RWPE2 (cell line): ENCODE measurements at regions not wholly inside any gene's neighbourhood (a gene's known extent, or its start where the extent isn't known, plus 50 kb on each side); places are given as distances from the start of the nearest gene placed in this dataset.

ENCODE experiments used
- ATAC-seq: fragments of 200-7000 bp; cut with Tn5 transposase; 3 replicates; pipeline ENCODE4 v1.9.1; 2021; ENCODE audit warnings: low read depth
- DNase-seq: peaks from one replicate; pipeline ENCODE4 v3.0.0-alpha.2; 2020; ENCODE audit warnings: low spot score
- H3K27ac ChIP-seq: fragments of 450-650 bp; 2 replicates; pipeline ENCODE4 v1.5.1; 2017; ENCODE audit warnings: mild to moderate bottlenecking; ENCODE audit not compliant: poor library complexity, severe bottlenecking
- H3K27me3 ChIP-seq: fragments of 250-450 bp; sonication (Bioruptor Pico); 2 replicates; pipeline ENCODE4 v1.5.1; 2021; ENCODE audit warnings: mild to moderate bottlenecking, moderate library complexity; ENCODE audit not compliant: insufficient read depth, poor library complexity, severe bottlenecking
- H3K36me3 ChIP-seq: fragments of 250-450 bp; sonication (Bioruptor Pico); 2 replicates; pipeline ENCODE4 v1.5.1; 2020; ENCODE audit warnings: low read depth, mild to moderate bottlenecking, moderate library complexity
- H3K4me1 ChIP-seq: fragments of 250-450 bp; sonication (Bioruptor Pico); 2 replicates; pipeline ENCODE4 v1.5.1; 2021; ENCODE audit warnings: mild to moderate bottlenecking, moderate library complexity; ENCODE audit not compliant: insufficient read depth, poor library complexity, severe bottlenecking
- H3K4me3 ChIP-seq: fragments of 250-450 bp; sonication (Bioruptor Pico); 2 replicates; pipeline ENCODE4 v1.5.1; 2021; ENCODE audit warnings: mild to moderate bottlenecking, moderate library complexity; ENCODE audit not compliant: severe bottlenecking
- H3K9me3 ChIP-seq: fragments of 250-450 bp; sonication (Bioruptor Pico); 2 replicates; pipeline ENCODE4 v1.5.1; 2021; ENCODE audit warnings: mild to moderate bottlenecking, moderate library complexity; ENCODE audit not compliant: severe bottlenecking
- TF ChIP-seq, protein P1 (sequence below): fragments of 450-650 bp; IDR thresholded peaks from one replicate; pipeline ENCODE4 v1.5.1; 2017; ENCODE audit warnings: mild to moderate bottlenecking, moderate library complexity; ENCODE audit not compliant: poor library complexity, severe bottlenecking

DNA sequence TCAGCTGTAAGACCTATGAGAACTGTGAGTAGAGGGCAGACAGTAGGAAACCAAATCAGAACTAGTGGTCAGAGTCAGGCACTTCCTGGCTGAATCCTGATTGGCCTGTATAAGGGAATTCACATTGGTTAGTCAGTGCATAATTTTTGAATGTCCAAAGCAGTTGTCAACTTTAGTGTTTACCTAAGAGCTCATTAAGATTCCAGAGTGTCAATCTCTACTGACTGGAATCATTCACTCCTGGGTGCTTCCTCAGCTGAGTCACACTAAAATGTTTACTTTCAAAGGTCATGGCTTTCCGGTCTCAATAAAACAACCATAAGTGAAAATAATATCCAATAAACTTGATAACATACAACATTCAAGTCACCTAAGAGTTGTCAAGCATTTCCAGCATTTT is 306.1 kb downstream of the C11orf87 start:
- H3K9me3 ChIP-seq = no peaks in the 10 kb centered on the region
- H3K27ac ChIP-seq = no peak overlapping the region
- H3K27me3 ChIP-seq = no peaks in the 10 kb centered on the region
- no peaks in the 10 kb centered on the region for H3K36me3 ChIP-seq
- ATAC-seq (peak; percentile 71), DNase-seq (no peak)
- no peak overlapping the region for H3K4me3 ChIP-seq
- TF ChIP-seq, protein P1, sequence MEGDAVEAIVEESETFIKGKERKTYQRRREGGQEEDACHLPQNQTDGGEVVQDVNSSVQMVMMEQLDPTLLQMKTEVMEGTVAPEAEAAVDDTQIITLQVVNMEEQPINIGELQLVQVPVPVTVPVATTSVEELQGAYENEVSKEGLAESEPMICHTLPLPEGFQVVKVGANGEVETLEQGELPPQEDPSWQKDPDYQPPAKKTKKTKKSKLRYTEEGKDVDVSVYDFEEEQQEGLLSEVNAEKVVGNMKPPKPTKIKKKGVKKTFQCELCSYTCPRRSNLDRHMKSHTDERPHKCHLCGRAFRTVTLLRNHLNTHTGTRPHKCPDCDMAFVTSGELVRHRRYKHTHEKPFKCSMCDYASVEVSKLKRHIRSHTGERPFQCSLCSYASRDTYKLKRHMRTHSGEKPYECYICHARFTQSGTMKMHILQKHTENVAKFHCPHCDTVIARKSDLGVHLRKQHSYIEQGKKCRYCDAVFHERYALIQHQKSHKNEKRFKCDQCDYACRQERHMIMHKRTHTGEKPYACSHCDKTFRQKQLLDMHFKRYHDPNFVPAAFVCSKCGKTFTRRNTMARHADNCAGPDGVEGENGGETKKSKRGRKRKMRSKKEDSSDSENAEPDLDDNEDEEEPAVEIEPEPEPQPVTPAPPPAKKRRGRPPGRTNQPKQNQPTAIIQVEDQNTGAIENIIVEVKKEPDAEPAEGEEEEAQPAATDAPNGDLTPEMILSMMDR = no peak
- H3K4me1 ChIP-seq = peaks cover 8% of the 10 kb centered on the region

DNA sequence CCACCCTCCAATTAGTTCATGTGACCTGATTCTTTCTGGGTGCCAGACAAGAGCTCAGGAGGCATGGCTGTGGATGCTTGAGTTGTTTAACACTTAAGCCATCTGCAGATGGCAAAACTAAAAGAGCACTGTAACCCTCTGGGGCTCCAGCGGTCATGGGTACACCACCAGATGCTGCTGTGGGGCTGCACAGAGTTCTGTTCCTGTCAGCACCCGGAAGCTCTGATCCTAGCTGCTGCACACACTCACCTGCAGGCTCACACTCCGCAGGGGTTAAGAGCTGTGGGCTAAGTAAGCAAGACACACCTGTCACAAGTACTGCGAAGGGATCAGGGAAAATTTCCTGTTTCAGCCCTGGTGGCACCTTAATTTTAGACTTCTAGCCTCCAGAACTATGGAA is 307.8 kb downstream of the C11orf87 start:
- Histone ChIP-seq H3K4me1 (peaks cover 8% of the 10 kb centered on the region), H3K27ac (no peak overlapping the region), H3K9me3 (no peaks in the 10 kb centered on the region), H3K27me3 (no peaks in the 10 kb centered on the region), H3K4me3 (no peak overlapping the region), H3K36me3 (no peaks in the 10 kb centered on the region)
- DNase-seq (no peak), ATAC-seq (no peak)
- TF ChIP-seq, protein P1 = no peak

DNA sequence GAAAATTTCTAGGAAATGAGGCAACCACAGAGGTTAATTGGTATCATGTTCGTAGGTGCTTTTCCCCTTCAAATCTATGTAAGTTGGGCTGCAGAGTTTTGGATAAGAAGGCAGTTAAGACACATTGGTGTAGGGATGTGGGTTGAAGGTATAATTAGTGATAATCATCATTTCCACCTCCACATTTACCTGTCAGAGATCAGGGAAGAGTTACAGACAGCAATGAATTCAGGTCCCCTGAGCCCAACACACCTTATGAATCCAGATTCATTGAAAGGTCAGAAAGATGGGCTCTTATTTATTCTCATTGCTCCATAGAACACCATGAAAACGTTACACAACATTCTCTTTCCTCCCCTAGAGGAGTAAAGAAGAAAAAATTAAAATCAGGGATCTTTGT is 308.7 kb downstream of the C11orf87 start:
- DNase-seq = no peak
- Histone ChIP-seq H3K4me3 (no peak overlapping the region), H3K4me1 (peaks cover 8% of the 10 kb centered on the region), H3K9me3 (no peaks in the 10 kb centered on the region), H3K27ac (no peak overlapping the region), H3K27me3 (no peaks in the 10 kb centered on the region), H3K36me3 (no peaks in the 10 kb centered on the region)
- TF ChIP-seq, protein P1 = no peak
- ATAC-seq = no peak

DNA sequence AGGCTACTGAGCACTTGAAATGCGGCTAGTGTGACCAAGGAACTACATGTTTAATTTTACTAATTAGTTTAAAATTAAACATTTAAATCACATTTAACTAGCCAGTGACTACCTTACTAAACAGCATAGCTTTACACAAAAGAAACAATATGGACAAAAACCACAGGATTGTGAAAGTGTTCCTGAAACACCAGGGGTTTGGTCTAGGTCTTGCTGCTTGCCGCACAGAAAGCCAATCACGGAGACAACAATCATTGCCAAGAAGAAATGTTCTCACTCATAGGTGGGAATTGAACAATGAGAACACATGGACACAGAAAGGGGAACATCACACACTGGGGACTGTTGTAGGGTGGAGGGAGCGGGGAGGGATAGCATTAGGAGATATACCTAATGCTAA is 309.5 kb downstream of the C11orf87 start:
- no peak for ATAC-seq
- Histone ChIP-seq H3K36me3 (no peaks in the 10 kb centered on the region), H3K4me3 (no peak overlapping the region), H3K27me3 (no peaks in the 10 kb centered on the region), H3K4me1 (peaks cover 8% of the 10 kb centered on the region), H3K27ac (no peak overlapping the region), H3K9me3 (no peaks in the 10 kb centered on the region)
- DNase-seq = no peak
- TF ChIP-seq, protein P1 = no peak

DNA sequence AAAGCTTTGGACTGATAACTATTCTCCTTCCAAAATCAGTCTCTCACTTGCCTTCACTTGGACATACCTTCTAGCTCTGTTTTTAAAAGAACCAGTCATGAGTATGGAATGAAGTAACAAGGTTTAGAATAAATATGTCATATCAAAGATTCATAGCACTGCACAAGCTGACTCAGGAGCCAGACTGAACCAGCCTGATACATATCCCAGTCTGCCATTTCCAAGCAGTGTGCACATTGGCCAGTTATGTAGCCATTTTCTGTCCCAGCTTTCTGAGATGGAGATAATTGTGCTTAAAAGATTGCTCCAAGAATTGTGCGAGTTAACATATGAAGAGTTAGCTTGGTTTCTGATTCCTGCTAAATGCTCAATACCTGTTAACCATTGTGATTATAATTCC is 311.3 kb downstream of the C11orf87 start:
- ATAC-seq (peak; percentile 55), DNase-seq (no peak)
- H3K4me1 ChIP-seq = peaks cover under 1% of the 10 kb centered on the region
- no peak overlapping the region for H3K4me3 ChIP-seq
- no peak overlapping the region for H3K27ac ChIP-seq
- H3K9me3 ChIP-seq = no peaks in the 10 kb centered on the region
- H3K27me3 ChIP-seq = no peaks in the 10 kb centered on the region
- no peaks in the 10 kb centered on the region for H3K36me3 ChIP-seq
- TF ChIP-seq, protein P1 = no peak
